ENCODE measurements at regions not wholly inside any gene's neighbourhood (a gene's known extent, or its start where the extent isn't known, plus 50 kb on each side); places are given as distances from the start of the nearest gene placed in this dataset.
"Not testable (repeated sequence)": the region's sequence is repeated elsewhere in the genome, so short reads cannot be mapped to it uniquely, and the experiment has no call there.

- DNase-seq (ENCODE audit: low read depth in 2 of 2): no peak
Observed at GRCh38 chr4:146073517-146073916, 102.0 kb upstream of the LSM6 start.

GRCh38 chr4:146072376-146072775 is 103.1 kb upstream of the LSM6 start:
- DNase-seq (ENCODE audit: low read depth in 2 of 2): no peak

- no peak for DNase-seq (ENCODE audit: low read depth in 2 of 2)
Observed at GRCh38 chr4:146071390-146071789, 104.1 kb upstream of the LSM6 start.

- DNase-seq (ENCODE audit: low read depth in 2 of 2): no peak
Observed at GRCh38 chr4:146063143-146063542, 112.4 kb upstream of the LSM6 start.

- no peak for DNase-seq (ENCODE audit: low read depth in 2 of 2)
Observed at GRCh38 chr4:146062340-146062739, 113.2 kb upstream of the LSM6 start.

GRCh38 chr4:146061610-146062334 is 113.7 kb upstream of the LSM6 start:
- no peak for DNase-seq (ENCODE audit: low read depth in 2 of 2)

- no peak for DNase-seq (ENCODE audit: low read depth in 2 of 2)
Observed at GRCh38 chr4:146059865-146060264, 115.7 kb upstream of the LSM6 start.

GRCh38 chr4:146059151-146059550 is 116.4 kb upstream of the LSM6 start:
- DNase-seq (ENCODE audit: low read depth in 2 of 2): no peak

GRCh38 chr4:146058531-146058930 is 117.0 kb upstream of the LSM6 start:
- DNase-seq (ENCODE audit: low read depth in 2 of 2): no peak

GRCh38 chr4:146054676-146055075 is 116.1 kb upstream of the ZNF827 start:
- no peak for DNase-seq (ENCODE audit: low read depth in 2 of 2)

GRCh38 chr4:146053891-146054290 is 115.3 kb upstream of the ZNF827 start:
- no peak for DNase-seq (ENCODE audit: low read depth in 2 of 2)

GRCh38 chr4:146051728-146052391 is 113.2 kb upstream of the ZNF827 start:
- no peak for DNase-seq (ENCODE audit: low read depth in 2 of 2)

- DNase-seq (ENCODE audit: low read depth in 2 of 2): no peak
Observed at GRCh38 chr4:146051223-146051622, 112.6 kb upstream of the ZNF827 start.

- DNase-seq (ENCODE audit: low read depth in 2 of 2): no peak
Observed at GRCh38 chr4:146049802-146050201, 111.2 kb upstream of the ZNF827 start.

GRCh38 chr4:146047768-146048167 is 109.1 kb upstream of the ZNF827 start:
- not testable (repeated sequence) for DNase-seq (ENCODE audit: low read depth in 2 of 2)

GRCh38 chr4:146041139-146042004 is 102.7 kb upstream of the ZNF827 start:
- DNase-seq (ENCODE audit: low read depth in 2 of 2): no peak

GRCh38 chr4:146040623-146041022 is 102.0 kb upstream of the ZNF827 start:
- DNase-seq (ENCODE audit: low read depth in 2 of 2): no peak

GRCh38 chr4:146033149-146033548 is 94.5 kb upstream of the ZNF827 start:
- no peak for DNase-seq (ENCODE audit: low read depth in 2 of 2)

GRCh38 chr4:146032234-146032860 is 93.7 kb upstream of the ZNF827 start:
- no peak for DNase-seq (ENCODE audit: low read depth in 2 of 2)

- no peak for DNase-seq (ENCODE audit: low read depth in 2 of 2)
Observed at GRCh38 chr4:146029939-146030710, 91.5 kb upstream of the ZNF827 start.

- DNase-seq (ENCODE audit: low read depth in 2 of 2): no peak
Observed at GRCh38 chr4:146029147-146029546, 90.5 kb upstream of the ZNF827 start.

Data from stimulated activated CD4-positive, alpha-beta T cell treated with anti-CD3 and anti-CD28 coated beads, Interleukin-12 subunit alpha, Interleukin-12 subunit beta, amount 100 ng/mL, for 24 hours (primary cell).